ENCODE measurements at regions not wholly inside any gene's neighbourhood (a gene's known extent, or its start where the extent isn't known, plus 50 kb on each side); places are given as distances from the start of the nearest gene placed in this dataset.

DNA sequence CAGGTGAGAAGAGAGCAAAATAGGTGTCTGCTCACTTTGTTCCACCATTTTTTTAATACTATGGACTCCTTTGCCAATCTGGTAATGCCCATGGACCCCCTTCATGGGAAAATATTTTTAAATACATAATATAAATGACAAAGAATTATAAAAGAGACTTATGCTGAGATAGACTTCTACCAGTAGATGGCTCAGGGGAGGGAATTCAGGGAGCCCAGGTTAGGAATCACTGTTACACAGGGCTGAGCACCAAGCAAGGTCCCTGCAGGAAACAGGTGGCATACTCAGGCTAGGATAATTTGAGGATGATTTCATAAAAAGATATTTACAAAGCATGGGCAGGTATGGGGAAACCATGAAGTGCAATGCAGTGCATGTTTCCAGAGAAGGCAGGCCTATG, 525.9 kb downstream of the FGF9 start:
- H3K36me3 ChIP-seq: no peaks in the 10 kb centered on the region
- H3K9me3 ChIP-seq: no peaks in the 10 kb centered on the region
- H3K4me1 ChIP-seq (ENCODE audit: control insufficient read depth in 1 of 2, insufficient read depth in 1 of 2, low read depth in 1 of 2, low read length in 1 of 2): no peaks in the 10 kb centered on the region
- TF ChIP-seq, protein P1, sequence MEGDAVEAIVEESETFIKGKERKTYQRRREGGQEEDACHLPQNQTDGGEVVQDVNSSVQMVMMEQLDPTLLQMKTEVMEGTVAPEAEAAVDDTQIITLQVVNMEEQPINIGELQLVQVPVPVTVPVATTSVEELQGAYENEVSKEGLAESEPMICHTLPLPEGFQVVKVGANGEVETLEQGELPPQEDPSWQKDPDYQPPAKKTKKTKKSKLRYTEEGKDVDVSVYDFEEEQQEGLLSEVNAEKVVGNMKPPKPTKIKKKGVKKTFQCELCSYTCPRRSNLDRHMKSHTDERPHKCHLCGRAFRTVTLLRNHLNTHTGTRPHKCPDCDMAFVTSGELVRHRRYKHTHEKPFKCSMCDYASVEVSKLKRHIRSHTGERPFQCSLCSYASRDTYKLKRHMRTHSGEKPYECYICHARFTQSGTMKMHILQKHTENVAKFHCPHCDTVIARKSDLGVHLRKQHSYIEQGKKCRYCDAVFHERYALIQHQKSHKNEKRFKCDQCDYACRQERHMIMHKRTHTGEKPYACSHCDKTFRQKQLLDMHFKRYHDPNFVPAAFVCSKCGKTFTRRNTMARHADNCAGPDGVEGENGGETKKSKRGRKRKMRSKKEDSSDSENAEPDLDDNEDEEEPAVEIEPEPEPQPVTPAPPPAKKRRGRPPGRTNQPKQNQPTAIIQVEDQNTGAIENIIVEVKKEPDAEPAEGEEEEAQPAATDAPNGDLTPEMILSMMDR (IDR thresholded peaks at IDR 0.05): no peak
- H3K27me3 ChIP-seq: no peaks in the 10 kb centered on the region
- no peak overlapping the region for H3K27ac ChIP-seq
- no peak overlapping the region for H3K4me3 ChIP-seq (ENCODE audit: low read depth in 1 of 2, low read length in 1 of 2)

DNA sequence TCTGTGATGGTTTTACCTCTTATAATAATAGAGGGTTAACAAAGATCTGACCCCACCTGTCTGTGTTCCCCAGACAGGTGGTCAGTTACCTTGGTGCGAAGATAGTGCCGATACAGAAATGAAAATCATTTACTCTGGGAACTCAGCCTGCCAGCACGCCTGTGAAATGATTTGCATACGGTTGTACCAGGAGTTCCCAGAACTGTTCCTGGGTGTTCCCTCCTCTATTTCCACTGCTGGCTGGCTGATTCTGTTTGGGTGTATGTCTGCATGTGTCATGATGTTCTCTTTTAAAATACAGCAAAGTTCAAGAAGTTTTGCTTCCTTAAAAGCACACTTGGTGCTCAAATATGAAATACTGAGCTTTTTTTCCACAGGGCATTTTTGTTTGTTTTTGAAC, 527.1 kb downstream of the FGF9 start:
- H3K9me3 ChIP-seq: no peaks in the 10 kb centered on the region
- H3K27ac ChIP-seq: no peak overlapping the region
- H3K27me3 ChIP-seq: no peaks in the 10 kb centered on the region
- H3K4me3 ChIP-seq (ENCODE audit: low read depth in 1 of 2, low read length in 1 of 2): no peak overlapping the region
- TF ChIP-seq, protein P1 (IDR thresholded peaks at IDR 0.05): no peak
- no peaks in the 10 kb centered on the region for H3K36me3 ChIP-seq
- no peaks in the 10 kb centered on the region for H3K4me1 ChIP-seq (ENCODE audit: control insufficient read depth in 1 of 2, insufficient read depth in 1 of 2, low read depth in 1 of 2, low read length in 1 of 2)

DNA sequence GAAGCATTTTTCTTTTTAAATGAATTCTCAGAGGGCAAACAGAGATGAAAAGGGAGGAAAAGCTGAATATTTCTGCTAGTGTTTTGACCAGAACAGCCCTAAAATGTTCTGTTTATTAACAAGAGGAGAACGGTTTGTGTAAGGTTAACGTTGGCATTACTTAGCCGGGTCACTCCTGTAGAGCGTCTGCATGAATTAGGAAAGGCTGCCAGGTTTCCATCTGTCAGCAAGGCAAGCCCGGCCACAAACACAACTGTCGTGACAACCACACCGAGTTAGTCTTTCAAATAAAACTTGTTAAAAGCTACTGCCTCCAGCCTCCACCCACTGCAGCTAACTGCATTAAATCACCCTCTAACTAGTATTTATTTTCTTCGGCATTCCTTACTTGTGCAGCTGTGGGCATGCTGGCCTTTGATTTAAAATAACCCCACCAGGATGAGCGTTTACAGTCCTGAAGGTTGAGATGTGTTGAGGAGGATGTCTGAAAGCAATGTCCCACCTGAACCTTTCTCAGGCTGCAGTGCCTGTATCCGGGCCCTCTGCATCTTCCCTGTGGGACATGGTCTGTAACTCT, 527.9 kb downstream of the FGF9 start:
- no peaks in the 10 kb centered on the region for H3K27me3 ChIP-seq
- H3K27ac ChIP-seq: no peak overlapping the region
- H3K9me3 ChIP-seq: no peaks in the 10 kb centered on the region
- TF ChIP-seq, protein P1 (IDR thresholded peaks at IDR 0.05): no peak
- H3K4me3 ChIP-seq (ENCODE audit: low read depth in 1 of 2, low read length in 1 of 2): no peak overlapping the region
- H3K4me1 ChIP-seq (ENCODE audit: control insufficient read depth in 1 of 2, insufficient read depth in 1 of 2, low read depth in 1 of 2, low read length in 1 of 2): no peaks in the 10 kb centered on the region
- no peaks in the 10 kb centered on the region for H3K36me3 ChIP-seq

DNA sequence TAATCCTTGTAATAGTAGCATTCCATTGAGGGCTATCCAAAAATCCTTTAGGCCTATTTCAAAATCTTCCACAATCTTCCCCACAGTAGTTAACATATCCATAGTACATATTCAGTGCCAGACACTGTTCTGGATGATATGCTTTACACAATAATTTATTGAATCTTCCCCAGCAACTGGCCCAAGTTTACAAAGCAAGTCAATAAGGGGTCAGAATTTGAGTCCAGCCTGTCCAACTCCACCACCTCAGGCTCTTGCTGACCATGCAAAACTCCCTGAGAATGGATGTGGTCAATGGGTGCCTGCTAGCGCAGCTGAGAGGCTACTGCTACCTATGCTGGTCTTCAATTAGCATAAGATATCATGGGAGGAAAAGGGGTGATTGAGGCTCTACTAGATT, 529.6 kb downstream of the FGF9 start:
- TF ChIP-seq, protein P1 (IDR thresholded peaks at IDR 0.05): no peak
- no peak overlapping the region for H3K4me3 ChIP-seq (ENCODE audit: low read depth in 1 of 2, low read length in 1 of 2)

DNA sequence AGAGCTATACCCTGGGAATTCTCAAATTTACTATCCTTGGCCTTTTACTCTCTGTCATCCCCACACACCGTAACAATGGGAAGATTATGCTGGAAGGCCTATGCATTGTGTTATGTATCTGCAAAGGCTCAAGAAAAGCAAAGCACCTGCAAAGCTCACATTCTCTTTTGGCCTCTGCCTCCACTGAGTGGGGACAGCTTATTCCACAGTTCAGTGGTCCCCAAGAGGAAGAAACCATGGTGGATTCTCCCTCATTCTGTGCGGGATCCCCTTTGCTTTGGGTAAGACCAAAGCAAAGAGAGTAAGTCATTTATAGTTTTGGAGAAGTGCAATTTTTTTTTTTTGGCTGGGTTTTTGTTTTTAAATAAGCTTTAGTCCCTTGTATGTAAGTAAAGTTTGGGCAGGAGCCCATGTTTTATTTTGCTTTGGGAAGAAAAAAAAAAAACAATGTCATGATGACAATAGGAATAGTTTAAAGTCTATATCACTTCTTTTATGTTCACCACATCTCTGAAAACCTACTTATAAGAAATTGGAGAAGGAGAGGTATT, 530.6 kb downstream of the FGF9 start:
- TF ChIP-seq, protein P1 (IDR thresholded peaks at IDR 0.05): no peak
- no peaks in the 10 kb centered on the region for H3K4me1 ChIP-seq (ENCODE audit: control insufficient read depth in 1 of 2, insufficient read depth in 1 of 2, low read depth in 1 of 2, low read length in 1 of 2)
- H3K27me3 ChIP-seq: no peaks in the 10 kb centered on the region
- H3K27ac ChIP-seq: no peak overlapping the region
- H3K9me3 ChIP-seq: no peaks in the 10 kb centered on the region
- H3K36me3 ChIP-seq: no peaks in the 10 kb centered on the region
- H3K4me3 ChIP-seq (ENCODE audit: low read depth in 1 of 2, low read length in 1 of 2): no peak overlapping the region

More for the DNA sequence above, 529.6 kb downstream of the FGF9 start:
- H3K27ac ChIP-seq: no peak overlapping the region
- no peaks in the 10 kb centered on the region for H3K4me1 ChIP-seq (ENCODE audit: control insufficient read depth in 1 of 2, insufficient read depth in 1 of 2, low read depth in 1 of 2, low read length in 1 of 2)
- H3K9me3 ChIP-seq: no peaks in the 10 kb centered on the region
- no peaks in the 10 kb centered on the region for H3K36me3 ChIP-seq
- H3K27me3 ChIP-seq: no peaks in the 10 kb centered on the region
